SK-N-SH (cell line): ENCODE measurements at regions not wholly inside any gene's neighbourhood (a gene's known extent, or its start where the extent isn't known, plus 50 kb on each side); places are given as distances from the start of the nearest gene placed in this dataset.

Experiments used
- CTCF ChIA-PET: fragments of 300-600, 350-600 bp; formaldehyde crosslinking; extraction: SDS; loops from one replicate; lab custom pipeline; 2021; lab: Yijun Ruan, JAX
- POLR2A ChIA-PET: fragments of 350-600 bp; sonication (Branson Sonifier 250); formaldehyde crosslinking; extraction: SDS; loops from one replicate; lab custom pipeline; 2020; ENCODE audit warnings: antibody characterized with exemption, inconsistent platforms; lab: Yijun Ruan, JAX
- DNase-seq: peaks from one replicate; pipeline ENCODE4 v3.0.0; 2012
- H2AFZ ChIP-seq: fragments of 200-600 bp; sonication (generic); 2 replicates; pipeline ENCODE4 v1.8.1; 2016; ENCODE audit warnings: antibody characterized with exemption, mild to moderate bottlenecking, low read depth
- H3F3A ChIP-seq: fragments of 200-600 bp; sonication (generic); replicated peaks from 2 replicates; pipeline ENCODE3; 2016; ENCODE audit warnings: antibody characterized with exemption, mild to moderate bottlenecking; ENCODE audit not compliant: insufficient read depth
- H3K27ac ChIP-seq, 2 experiments: fragments of 200-500 bp in 1 of 2; fragments of 200-600 bp in 1 of 2; sonication (Bioruptor generic) in 1 of 2; sonication (generic), shearing (Covaris generic) in 1 of 2; 2 replicates each; pipeline versions ENCODE4 v1.5.1 to v1.6.1; 2014 to 2016; ENCODE audit warnings: low read depth in 2 of 2, inconsistent platforms in 1 of 2, low read length in 1 of 2, mild to moderate bottlenecking in 1 of 2, mixed read lengths in 1 of 2
- H3K27me3 ChIP-seq: fragments of 200-600 bp; sonication (generic), shearing (Covaris generic); 2 replicates; pipeline ENCODE4 v1.6.1; 2016; ENCODE audit warnings: mixed run types; ENCODE audit not compliant: insufficient read depth
- H3K36me3 ChIP-seq, 2 experiments: fragments of 200-500 bp in 1 of 2; fragments of 200-600 bp in 1 of 2; sonication (Bioruptor generic) in 1 of 2; sonication (generic) in 1 of 2; replicated peaks in 1 of 2; 2 replicates each; pipeline versions ENCODE3 to v1.5.1; 2014 to 2016; ENCODE audit warnings: low read length in 1 of 2, mild to moderate bottlenecking in 1 of 2; ENCODE audit not compliant: insufficient read depth in 2 of 2, control insufficient read depth in 1 of 2
- H3K4me1 ChIP-seq, 2 experiments: fragments of 200-500 bp in 1 of 2; fragments of 200-600 bp in 1 of 2; sonication (Bioruptor generic) in 1 of 2; sonication (generic), shearing (Covaris generic) in 1 of 2; 2 replicates each; pipeline versions ENCODE4 v1.5.1 to v1.6.1; 2014 to 2016; ENCODE audit warnings: low read depth in 1 of 2, low read length in 1 of 2, mixed run types in 1 of 2; ENCODE audit not compliant: insufficient read depth in 2 of 2, control insufficient read depth in 1 of 2
- H3K4me2 ChIP-seq: fragments of 200-600 bp; sonication (generic), shearing (Covaris generic); 2 replicates; pipeline ENCODE4 v1.6.1; 2017; ENCODE audit warnings: mixed run types
- H3K4me3 ChIP-seq, 2 experiments: fragments of 200-500 bp in 1 of 2; fragments of 200-600 bp in 1 of 2; sonication (Bioruptor generic) in 1 of 2; sonication (generic), shearing (Covaris generic) in 1 of 2; 2 replicates each; pipeline versions ENCODE4 v1.5.1 to v1.8.1; 2014 to 2016; ENCODE audit warnings: low read depth in 2 of 2, inconsistent platforms in 1 of 2, low read length in 1 of 2, mild to moderate bottlenecking in 1 of 2, mixed read lengths in 1 of 2, moderate library complexity in 1 of 2
- H3K79me2 ChIP-seq: fragments of 200-600 bp; sonication (generic); 2 replicates; pipeline ENCODE4 v1.8.1; 2017; ENCODE audit warnings: mild to moderate bottlenecking; ENCODE audit not compliant: insufficient read depth
- H3K9ac ChIP-seq: fragments of 200-600 bp; sonication (generic); 2 replicates; pipeline ENCODE4 v1.6.1; 2017; ENCODE audit warnings: mixed run types
- H3K9me2 ChIP-seq: fragments of 200-600 bp; sonication (generic); 2 replicates; pipeline ENCODE4 v1.6.1; 2017; ENCODE audit warnings: mixed run types
- H3K9me3 ChIP-seq: fragments of 200-600 bp; sonication (generic); 2 replicates; pipeline ENCODE4 v1.6.1; 2017; ENCODE audit warnings: mixed run types, mild to moderate bottlenecking, moderate library complexity
- H4K20me1 ChIP-seq: fragments of 200-600 bp; sonication (generic); 2 replicates; pipeline ENCODE4 v1.6.1; 2017; ENCODE audit warnings: mild to moderate bottlenecking, mixed run types; ENCODE audit not compliant: insufficient read depth
- CTCF ChIP-seq: fragments of 200-600 bp; sonication (generic); IDR thresholded peaks from 2 replicates; pipeline ENCODE4 v1.6.1; 2017; ENCODE audit warnings: antibody characterized with exemption, mild to moderate bottlenecking, moderate library complexity
- IRF3 ChIP-seq: fragments of 150-350 bp; IDR thresholded peaks from 2 replicates; pipeline ENCODE4 v1.6.1; 2016; ENCODE audit warnings: mild to moderate bottlenecking, low read depth, low read length
- MAX ChIP-seq: IDR thresholded peaks from 2 replicates; pipeline ENCODE4 v1.4.0; 2012; ENCODE audit warnings: low read depth
- MXI1 ChIP-seq: IDR thresholded peaks from 2 replicates; pipeline ENCODE4 v1.6.1; 2012; ENCODE audit warnings: mild to moderate bottlenecking, low read depth, low read length, improper control_type of control experiment
- NRF1 ChIP-seq: IDR thresholded peaks from 2 replicates; pipeline ENCODE4 v1.6.1; 2012; ENCODE audit warnings: low read depth, mild to moderate bottlenecking, low read length
- PBX3 ChIP-seq: IDR thresholded peaks from 2 replicates; pipeline ENCODE4; 2012
- RFX5 ChIP-seq: IDR thresholded peaks from 2 replicates; pipeline ENCODE4 v1.6.1; 2012; ENCODE audit warnings: mild to moderate bottlenecking, improper control_type of control experiment, low read length
- TCF12 ChIP-seq: IDR thresholded peaks from 2 replicates; pipeline ENCODE4 v1.4.0; 2012
- USF1 ChIP-seq: IDR thresholded peaks from 2 replicates; pipeline ENCODE4 v1.4.0; 2012; ENCODE audit warnings: low read depth, borderline replicate concordance
- USF2 ChIP-seq: fragments of 150-350 bp; IDR thresholded peaks from 2 replicates; pipeline ENCODE4 v1.6.1; 2017; ENCODE audit warnings: antibody characterized with exemption, low read length, low read depth, borderline replicate concordance
- ZBTB33 ChIP-seq: IDR thresholded peaks from 2 replicates; pipeline ENCODE4 v1.4.0; 2012; ENCODE audit warnings: low read depth, borderline replicate concordance
- WGBS: methylation state at CpG from one replicate; pipeline ENCODE4 v1.1.6; 2017; ENCODE audit warnings: low lambda C conversion rate; 5-methylcytosine and 5-hydroxymethylcytosine counted together

- TF ChIP-seq USF1, result no peak
- no peak for TF ChIP-seq MXI1
- no peak for TF ChIP-seq PBX3
Measured at GRCh38 chr15:67972377-67972776, 81.7 kb upstream of the PIAS1 start (continued).

GRCh38 chr15:67973846-67974245 is 80.3 kb upstream of the PIAS1 start:
- Histone ChIP-seq H3K79me2 (no peaks in the 10 kb centered on the region), H3K27ac (no peak overlapping the region), H3K27me3 (no peaks in the 10 kb centered on the region), H3K4me2 (no peak overlapping the region), H2AFZ (no peak overlapping the region), H3K4me1 (peaks cover 0 to 2% of the 10 kb centered on the region in 2 experiments; a peak in 1 of 4 replicates), H3K4me3 (no peak overlapping the region), H3K9me3 (no peaks in the 10 kb centered on the region), H4K20me1 (no peaks in the 10 kb centered on the region), H3K9me2 (no peaks in the 10 kb centered on the region), H3K36me3 (no peaks in the 10 kb centered on the region), H3F3A (no peaks in the 10 kb centered on the region), H3K9ac (no peak overlapping the region)
- ChIA-PET CTCF (no interaction called here), POLR2A (no interaction called here)
- WGBS, result 77% methylated on average over 4 of the region's 4 CpGs
- no peak for TF ChIP-seq NRF1
- no peak for TF ChIP-seq IRF3
- no peak for TF ChIP-seq CTCF
- no peak for TF ChIP-seq ZBTB33
- TF ChIP-seq USF2, result no peak
- TF ChIP-seq MAX, result no peak
- no peak for TF ChIP-seq TCF12
- TF ChIP-seq USF1, result no peak
- no peak for TF ChIP-seq RFX5
- DNase-seq, result no peak
